NCI-H345 treated with DMSO at 0.1 percent for 48 hours (cell line): ENCODE measurements at regions not wholly inside any gene's neighbourhood (a gene's known extent, or its start where the extent isn't known, plus 50 kb on each side); places are given as distances from the start of the nearest gene placed in this dataset.
"Not testable (repeated sequence)": the region's sequence is repeated elsewhere in the genome, so short reads cannot be mapped to it uniquely, and the experiment has no call there.

Experiments used
- DNase-seq: peaks from one replicate; lab custom pipeline; 2025; ENCODE audit not compliant: unreplicated experiment; lab: John Stamatoyannopoulos, UW

DNA sequence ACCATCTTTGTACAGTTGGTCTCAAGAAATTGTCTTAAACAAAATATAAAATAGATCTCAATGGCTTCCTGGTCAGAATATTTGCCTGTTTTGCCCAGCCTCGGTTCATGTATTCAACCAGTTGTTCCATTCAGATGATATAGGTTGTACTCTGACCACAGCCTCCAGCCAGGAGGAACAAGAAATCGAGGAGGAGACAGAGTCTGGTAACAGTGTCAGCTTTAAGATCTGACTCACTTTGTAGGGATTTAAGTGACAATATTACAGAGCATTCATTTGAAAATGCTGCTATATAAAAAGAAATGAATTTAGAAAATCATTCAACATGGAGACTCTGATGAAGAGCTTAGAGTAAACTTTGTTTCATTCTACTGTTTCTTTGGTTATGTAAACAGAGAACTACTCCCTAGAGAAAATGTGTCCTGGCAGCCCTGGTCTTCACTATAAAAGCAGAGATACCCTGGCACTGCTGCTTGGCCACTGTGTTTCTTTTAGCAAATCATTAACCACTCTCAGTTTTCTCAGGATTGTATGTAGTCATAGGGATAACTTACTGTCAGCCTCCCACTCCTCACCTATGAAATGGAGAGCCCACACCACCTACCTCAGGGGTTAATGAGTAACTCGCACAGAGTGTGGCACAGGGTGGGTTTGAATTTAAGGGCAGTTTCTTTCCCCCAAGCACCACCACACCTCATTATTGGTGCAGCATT, 53.5 kb downstream of the PAGE2 start:
- DNase-seq: no peak

DNA sequence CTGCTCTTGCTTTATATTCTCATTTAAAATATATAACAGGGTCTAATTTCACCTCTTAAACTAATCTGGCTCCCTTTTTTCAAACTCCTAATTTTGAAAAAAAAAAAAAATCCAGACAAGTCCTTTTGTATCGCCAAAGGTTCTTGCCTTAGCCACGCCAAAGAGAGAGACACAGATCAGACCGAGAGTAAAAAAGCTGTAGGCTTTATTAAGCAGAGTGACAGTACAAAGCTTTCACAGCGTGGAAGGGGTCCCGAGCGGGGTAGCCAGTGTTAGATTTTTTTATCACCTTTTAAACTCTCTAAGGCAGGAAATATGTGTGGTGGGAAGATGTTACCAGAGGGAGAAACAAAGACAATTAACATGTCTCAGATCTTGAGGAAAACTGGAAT, 54.1 kb downstream of the PAGE2 start:
- no peak for DNase-seq

DNA sequence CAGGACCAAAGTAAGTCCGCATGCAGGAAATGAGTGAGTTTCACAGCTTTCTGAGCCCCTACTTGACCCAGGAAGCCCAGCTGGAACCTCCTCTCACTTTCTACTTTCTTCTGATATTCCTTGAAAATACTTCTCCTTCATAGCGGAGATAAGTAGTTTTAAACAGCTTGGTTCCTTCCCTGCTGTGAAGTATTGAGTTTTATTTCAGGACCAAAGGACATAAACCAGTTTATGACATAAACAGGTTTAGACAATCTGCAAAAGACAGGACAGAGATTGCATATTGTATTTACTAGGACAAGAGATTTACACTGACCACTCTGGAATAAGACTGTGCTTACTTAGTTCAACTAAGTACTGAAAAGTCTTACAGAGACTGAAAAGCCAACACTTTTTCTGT, 54.8 kb downstream of the PAGE2 start:
- DNase-seq: no peak

DNA sequence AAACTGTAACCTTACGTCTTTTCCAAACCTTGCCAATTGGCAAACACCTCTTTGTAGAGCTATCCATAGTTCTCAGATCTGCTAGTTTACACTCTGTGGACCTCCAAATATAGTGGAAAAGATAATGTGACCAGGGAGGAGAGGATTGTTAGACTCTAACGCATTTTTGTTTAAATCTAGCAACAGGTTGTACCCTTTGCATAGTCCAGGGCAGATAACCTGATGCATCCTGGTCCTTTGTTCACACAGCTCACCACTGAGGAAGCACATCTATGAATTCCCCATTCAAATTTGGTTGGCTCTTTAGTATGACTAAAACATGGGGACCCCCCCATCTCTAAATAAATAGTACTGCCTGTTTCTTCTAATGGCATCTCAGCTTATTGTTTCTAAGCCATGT, 55.9 kb downstream of the PAGE2 start:
- DNase-seq: no peak

DNA sequence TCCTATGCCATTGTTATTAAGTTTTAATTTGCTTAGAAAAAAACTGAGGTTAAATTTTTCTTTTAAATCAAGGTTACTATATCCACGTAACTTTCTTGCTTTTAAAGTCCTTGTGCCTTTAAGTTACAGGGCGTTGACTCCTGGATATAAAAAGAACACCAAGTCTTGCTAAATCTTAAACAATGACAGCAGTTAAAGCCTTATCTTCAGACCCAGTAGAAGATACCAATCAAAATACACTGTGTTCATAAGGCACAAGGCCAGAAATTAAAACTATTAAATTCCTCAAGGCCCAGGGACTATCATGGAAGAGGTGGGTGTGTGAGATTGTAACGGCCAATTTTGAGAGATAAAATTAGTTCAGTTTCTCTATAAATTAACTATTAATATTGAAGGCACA, 60.4 kb downstream of the PAGE2 start:
- DNase-seq: no peak

DNA sequence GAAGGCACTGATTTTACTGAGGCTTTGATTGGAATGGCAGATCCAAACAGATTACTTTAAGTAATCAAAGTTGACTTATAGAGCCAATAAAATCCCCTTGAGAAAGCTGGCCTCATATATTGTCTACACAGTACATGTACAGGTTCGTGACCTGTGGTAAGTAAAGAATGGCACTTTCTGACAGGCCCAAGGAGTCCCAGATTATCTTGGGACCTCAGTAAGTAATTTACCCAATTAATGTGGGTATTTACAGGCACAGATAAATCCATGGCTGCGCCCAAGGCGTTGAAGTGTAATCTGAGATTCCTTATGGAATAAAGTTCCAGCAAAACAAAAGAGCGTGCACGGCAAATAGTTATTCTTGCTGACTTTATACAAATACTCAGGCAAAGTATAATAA, 62.4 kb downstream of the PAGE2 start:
- DNase-seq: no peak

DNA sequence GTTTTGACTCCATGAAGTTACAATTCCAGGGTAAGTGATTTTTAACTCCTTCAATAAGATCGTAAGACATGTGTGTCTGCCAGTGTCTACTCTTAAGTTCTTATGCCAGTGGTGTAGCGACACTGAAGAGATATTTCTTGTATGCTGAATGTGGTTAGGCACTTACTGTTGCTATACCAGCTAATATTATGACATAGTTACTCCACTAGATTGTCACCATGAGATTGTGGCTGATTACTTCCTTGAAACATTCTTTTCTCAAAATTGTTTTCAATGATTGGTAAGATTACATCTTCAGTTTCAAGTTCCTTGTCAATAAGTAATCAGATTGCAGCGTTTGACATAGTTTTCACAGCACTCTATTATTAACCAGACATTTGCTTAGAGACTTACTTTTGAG, 60.6 kb upstream of the PAGE5 start:
- no peak for DNase-seq

DNA sequence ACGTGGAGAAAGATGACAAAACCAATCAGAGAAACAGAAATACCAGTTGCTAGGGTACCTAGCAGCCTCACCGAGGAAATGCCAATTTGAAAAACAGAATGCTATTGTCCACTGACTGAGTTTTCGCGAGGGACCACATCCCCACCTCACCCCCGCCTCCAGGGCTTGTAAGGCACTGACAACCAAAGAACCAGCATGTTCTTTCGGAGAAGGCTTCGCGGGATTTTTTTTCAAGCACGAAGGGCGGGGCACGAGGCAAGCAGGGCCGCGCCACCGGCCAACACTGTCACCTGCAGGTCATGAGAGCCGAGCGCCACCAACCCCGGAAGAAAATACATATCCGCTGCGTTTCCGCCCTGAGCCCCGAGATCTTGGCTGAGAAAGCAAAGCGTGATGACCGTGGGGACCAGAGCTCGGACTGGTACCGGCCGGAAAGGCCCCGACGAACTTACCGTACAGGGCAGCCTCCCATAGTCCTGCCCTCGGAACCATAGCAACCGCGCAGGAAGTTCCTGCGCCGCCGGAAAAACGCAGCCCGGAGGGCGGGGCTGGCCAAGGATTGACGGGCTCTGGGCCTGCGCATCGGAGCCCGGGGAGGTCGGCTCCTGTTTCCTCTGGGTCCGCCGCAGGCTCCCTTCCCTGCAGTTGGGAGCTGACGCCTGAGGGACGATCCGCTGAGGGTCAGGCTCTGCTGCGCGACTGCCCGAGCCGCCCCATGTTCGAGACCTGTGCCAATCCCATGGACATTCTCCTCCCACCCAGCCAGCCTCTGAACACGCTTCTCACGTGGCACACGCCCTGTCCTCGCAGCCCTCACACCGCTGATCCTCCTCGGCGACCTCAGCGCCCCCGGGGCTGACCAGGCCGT, 59.2 kb upstream of the PAGE5 start:
- peak; percentile 60 for DNase-seq

DNA sequence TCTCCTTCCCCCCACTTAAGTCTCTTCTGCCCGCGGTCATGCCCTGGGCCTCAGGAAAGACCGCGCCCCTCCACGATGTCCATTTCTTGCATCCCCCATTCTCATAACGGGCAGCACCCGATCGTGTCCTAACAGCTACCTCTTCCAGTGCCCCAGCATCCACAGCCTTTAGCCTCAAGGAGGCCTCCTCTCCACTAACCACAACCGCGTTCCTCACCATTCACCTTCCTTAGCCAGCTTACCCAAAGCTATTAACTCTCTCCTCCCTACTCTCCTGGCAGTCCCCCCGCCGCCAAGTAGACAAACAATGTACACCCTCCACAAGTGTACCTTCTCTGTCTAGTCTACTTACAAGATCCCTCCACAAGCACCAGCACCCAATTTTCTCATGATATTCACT, 58.6 kb upstream of the PAGE5 start:
- no peak for DNase-seq

DNA sequence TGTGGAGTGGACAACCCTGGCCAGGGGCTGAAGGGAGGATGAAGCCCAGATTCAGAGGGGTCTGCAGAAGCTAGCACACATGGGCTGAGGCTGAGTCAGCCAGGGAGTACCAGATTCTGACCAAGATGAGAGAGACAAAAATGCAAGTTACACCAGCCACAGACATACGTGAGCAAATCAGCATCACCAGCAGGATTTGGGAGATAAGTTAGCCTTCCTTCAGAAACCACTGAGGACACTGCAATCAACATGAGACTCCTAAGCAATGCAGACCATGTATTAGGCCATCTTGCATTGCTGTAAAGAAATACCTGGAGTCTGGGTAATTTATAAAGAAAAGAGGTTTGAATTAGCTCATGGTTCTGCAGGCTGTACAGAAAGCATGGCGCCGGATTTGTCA, 57.0 kb upstream of the PAGE5 start:
- DNase-seq: no peak

DNA sequence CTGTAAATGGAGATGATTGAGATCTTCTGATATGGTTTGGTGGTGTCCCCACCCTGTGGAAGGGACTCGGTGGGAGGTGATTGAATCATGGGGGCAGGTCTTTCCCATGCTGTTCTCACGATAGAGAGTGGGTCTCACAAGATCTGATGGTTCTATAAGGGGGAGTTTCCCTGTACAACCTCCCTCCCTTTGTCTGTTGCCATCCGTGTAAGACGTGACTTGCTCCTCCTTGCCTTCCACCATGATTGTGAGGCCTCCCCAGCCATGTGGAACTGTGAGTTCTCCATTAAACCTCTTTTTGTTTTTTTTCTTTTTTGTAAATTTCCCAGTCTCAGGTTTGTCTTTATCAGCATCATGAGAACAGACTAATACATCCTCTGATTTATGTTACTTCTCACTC, 55.1 kb upstream of the PAGE5 start:
- DNase-seq: not testable (repeated sequence)

DNA sequence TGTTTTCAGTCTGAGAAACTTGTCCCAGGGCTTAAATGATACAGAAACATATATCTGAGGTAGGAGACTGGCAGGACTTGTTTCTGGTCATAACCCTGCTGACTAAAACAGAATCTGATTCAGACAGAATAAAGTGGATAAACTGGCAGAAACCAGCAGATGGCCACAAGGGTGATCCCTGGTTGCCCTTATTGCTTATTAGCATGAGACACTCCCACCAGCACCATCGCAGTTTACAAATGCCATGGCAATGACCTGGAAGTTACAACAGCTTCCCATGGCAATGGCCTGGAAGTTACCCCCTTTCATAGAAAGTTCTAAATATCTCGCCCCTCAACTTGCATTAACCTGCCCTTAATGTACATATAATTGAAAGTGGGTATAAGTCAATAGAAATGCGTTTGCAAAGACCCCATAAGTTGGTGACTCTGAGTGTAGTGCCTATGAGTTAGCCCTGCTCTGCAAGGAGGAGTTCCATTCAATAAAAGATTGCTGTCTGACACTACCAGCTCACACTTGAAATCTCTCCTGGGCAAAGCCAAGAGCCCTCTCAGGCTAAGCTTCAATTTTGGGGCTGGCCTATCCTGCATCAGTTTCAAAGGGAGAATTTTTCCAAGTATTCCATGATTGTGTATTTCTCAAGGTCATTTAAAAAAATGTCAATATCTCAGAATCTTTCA, 52.9 kb upstream of the PAGE5 start:
- no peak for DNase-seq

DNA sequence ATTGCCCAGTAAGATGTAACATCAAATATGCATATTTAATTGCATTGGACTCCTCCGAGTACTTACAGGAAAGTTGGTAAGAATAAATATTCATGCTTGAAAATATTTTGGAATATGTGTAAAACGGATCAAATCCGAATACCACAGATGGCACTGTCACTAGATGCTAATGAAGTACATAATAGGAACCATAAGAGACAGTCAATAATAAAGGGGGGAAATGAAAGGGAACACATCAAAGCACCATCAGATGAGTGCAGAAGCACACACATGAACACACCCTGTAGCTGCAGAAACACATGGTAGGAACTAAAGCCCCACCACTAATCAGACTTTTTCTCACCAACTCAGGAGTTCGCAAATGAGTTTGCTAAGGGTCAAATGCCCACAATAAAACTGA, 52.2 kb upstream of the PAGE5 start:
- no peak for DNase-seq

DNA sequence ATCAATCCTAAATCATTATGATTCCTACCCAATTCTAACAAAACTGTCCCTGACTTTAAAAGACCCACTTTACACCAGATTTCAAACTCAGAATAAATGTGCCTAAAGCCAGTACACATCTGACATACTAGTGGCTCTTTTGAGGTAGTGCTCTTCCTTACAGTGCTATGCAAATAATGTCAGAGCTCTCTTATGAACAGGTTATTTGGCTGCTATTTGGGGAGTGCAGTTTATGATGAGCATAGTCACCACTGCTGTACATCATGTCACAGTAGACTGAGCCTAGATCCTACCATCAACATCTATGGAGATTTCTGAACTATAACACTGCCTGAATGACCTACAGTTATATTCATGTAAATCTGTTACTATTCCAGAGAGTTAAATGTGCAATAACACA, 50.4 kb upstream of the PAGE5 start:
- DNase-seq: no peak
